ENCODE measurements at regions not wholly inside any gene's neighbourhood (a gene's known extent, or its start where the extent isn't known, plus 50 kb on each side); places are given as distances from the start of the nearest gene placed in this dataset.

DNA sequence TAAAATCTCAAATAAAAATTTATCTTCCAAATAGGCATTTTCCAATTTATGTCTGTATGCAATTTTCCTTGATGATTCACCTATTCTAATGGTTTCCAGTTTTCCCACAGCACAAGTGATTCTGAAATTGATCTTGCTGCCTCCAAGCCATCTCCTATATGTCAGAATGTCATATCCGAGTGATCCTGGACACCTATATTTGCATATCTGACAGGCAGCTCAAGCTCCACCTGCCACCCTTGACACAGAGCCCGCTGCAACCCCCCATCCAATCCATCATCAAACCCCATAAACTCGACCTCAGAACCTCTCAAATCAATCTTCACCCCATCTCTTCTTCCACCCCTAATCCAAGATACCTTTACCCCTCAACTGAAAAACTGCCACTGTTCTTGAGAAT lies 579.5 kb downstream of the EPHB1 start:
- no peak for DNase-seq (ENCODE audit: low spot score in 2 of 2)
- H3K27ac ChIP-seq: no peak overlapping the region
- H3K4me3 ChIP-seq: no peak overlapping the region
- TF ChIP-seq, protein P1, sequence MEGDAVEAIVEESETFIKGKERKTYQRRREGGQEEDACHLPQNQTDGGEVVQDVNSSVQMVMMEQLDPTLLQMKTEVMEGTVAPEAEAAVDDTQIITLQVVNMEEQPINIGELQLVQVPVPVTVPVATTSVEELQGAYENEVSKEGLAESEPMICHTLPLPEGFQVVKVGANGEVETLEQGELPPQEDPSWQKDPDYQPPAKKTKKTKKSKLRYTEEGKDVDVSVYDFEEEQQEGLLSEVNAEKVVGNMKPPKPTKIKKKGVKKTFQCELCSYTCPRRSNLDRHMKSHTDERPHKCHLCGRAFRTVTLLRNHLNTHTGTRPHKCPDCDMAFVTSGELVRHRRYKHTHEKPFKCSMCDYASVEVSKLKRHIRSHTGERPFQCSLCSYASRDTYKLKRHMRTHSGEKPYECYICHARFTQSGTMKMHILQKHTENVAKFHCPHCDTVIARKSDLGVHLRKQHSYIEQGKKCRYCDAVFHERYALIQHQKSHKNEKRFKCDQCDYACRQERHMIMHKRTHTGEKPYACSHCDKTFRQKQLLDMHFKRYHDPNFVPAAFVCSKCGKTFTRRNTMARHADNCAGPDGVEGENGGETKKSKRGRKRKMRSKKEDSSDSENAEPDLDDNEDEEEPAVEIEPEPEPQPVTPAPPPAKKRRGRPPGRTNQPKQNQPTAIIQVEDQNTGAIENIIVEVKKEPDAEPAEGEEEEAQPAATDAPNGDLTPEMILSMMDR (IDR thresholded peaks at IDR 0.05): no peak
- no peaks in the 10 kb centered on the region for H3K4me1 ChIP-seq
- no peaks in the 10 kb centered on the region for H3K9me3 ChIP-seq
- no peaks in the 10 kb centered on the region for H3K27me3 ChIP-seq
- no peaks in the 10 kb centered on the region for H3K36me3 ChIP-seq
- intact Hi-C loops (cut with DNase I): no loop called here

DNA sequence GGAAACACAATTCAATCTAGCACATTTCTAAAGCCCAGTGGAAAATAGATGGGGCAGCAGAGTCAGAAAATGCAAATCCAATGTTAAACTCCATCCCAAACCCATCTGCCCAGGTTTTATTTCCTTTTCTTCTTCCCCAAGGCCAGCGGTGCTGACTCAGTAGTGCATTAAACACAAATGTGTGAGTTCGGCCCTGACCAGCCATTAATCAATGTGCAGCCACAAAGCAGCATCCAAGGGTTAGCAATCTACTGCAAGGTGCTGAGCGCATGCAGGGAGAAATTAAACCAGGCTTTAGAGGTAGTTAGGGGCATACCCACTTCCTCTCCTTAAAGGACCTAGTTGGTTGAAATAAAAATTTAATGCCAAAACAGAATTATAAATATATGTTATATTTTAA lies 583.3 kb upstream of the PPP2R3A start:
- Histone ChIP-seq H3K4me3 (no peak overlapping the region), H3K4me1 (no peaks in the 10 kb centered on the region), H3K9me3 (no peaks in the 10 kb centered on the region), H3K27me3 (no peaks in the 10 kb centered on the region), H3K27ac (no peak overlapping the region), H3K36me3 (no peaks in the 10 kb centered on the region)
- intact Hi-C loops (cut with DNase I): no loop called here
- DNase-seq (ENCODE audit: low spot score in 2 of 2): no peak
- TF ChIP-seq, protein P1 (IDR thresholded peaks at IDR 0.05): no peak

DNA sequence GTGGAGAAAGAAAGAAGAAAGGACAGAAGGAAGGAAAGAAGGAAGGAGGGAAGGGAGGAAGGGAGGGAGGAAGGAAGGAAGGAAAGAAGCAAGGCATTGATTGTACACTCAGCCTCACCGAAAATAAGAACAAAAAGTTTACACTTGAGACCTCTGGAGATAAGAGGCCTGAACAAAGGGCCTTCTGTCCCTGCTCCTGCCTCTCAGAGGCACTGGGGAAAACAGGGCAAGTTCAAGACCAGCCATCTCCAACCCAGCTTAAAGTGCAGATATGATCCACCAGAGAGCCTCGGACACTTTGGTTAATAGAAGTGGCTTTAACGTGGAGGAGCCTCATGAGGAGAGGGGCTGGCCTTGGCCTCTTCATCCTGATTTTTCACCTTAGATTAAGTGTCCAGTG lies 582.9 kb upstream of the PPP2R3A start:
- Histone ChIP-seq H3K4me1 (no peaks in the 10 kb centered on the region), H3K27ac (no peak overlapping the region), H3K36me3 (no peaks in the 10 kb centered on the region), H3K27me3 (no peaks in the 10 kb centered on the region), H3K9me3 (no peaks in the 10 kb centered on the region), H3K4me3 (no peak overlapping the region)
- no peak for DNase-seq (ENCODE audit: low spot score in 2 of 2)
- TF ChIP-seq, protein P1 (IDR thresholded peaks at IDR 0.05): no peak
- intact Hi-C loops (cut with DNase I): no loop called here

DNA sequence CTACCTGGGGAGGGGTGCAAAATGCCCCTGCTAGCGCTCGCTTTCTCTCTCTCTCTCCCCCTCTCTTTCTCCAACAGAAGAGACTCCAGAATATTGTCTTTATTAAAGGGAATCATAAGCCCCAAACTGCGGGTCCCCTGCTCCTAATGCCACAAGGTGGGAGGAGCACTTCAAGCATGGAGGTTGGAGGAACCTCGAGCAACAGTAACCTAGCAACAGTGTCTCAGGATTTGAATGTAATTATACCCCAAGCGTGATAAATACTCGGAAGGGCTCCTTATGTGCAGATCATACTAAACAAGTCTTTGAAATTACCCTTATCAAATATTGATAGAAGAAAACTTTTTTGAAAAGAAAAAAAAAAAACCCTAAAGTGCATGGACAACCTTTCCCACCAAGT lies 582.2 kb upstream of the PPP2R3A start:
- Histone ChIP-seq H3K27me3 (no peaks in the 10 kb centered on the region), H3K4me1 (no peaks in the 10 kb centered on the region), H3K27ac (no peak overlapping the region), H3K9me3 (no peaks in the 10 kb centered on the region), H3K36me3 (no peaks in the 10 kb centered on the region), H3K4me3 (no peak overlapping the region)
- TF ChIP-seq, protein P1 (IDR thresholded peaks at IDR 0.05): no peak
- intact Hi-C loops (cut with DNase I): no loop called here
- no peak for DNase-seq (ENCODE audit: low spot score in 2 of 2)

DNA sequence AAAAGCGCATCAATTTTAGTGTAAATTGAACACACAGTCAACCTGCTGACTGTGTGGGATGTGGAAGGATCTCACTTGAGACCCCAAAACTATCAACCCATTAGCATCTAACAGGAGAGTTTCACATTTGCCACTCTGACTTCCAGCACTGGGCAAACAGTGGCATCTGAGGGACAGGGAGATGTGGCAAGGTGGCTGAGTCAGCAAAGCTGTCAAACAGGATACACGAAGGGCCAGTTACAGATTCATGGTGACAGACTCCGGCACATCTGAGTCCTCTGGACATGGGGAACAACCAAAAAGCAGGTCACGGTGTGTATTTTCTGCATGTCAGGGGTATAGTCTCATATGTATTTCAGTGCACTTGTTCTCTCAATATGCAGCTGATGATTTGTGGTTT lies 573.4 kb upstream of the PPP2R3A start:
- H3K4me1 ChIP-seq: no peaks in the 10 kb centered on the region
- intact Hi-C loops (cut with DNase I): no loop called here
- H3K36me3 ChIP-seq: no peaks in the 10 kb centered on the region
- peaks cover 0 to 27% of the 10 kb centered on the region in 2 donors for H3K9me3 ChIP-seq
- no peak overlapping the region for H3K27ac ChIP-seq
- no peaks in the 10 kb centered on the region for H3K27me3 ChIP-seq
- TF ChIP-seq, protein P1 (IDR thresholded peaks at IDR 0.05): no peak
- no peak overlapping the region for H3K4me3 ChIP-seq
- no peak for DNase-seq (ENCODE audit: low spot score in 2 of 2)

DNA sequence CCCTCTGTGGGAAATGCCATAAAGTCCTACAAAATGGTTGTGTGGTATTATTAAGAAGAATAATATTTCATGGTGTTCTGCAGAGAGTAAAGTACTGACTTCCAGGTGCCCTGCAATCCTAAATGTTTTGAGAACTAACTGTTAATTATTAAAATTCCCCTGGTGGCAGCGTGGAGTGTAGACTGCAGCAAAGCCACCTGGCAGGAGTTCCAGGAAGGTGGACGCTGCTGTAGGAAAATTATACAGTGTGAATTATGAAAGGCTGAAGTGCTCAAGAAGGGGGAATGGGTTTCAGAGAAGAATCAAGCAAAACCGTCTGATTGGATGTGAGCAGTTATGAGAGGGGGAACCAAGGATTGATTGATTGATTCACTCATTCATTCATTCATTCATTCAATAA lies 572.4 kb upstream of the PPP2R3A start:
- Histone ChIP-seq H3K27ac (no peak overlapping the region), H3K4me1 (no peaks in the 10 kb centered on the region), H3K27me3 (no peaks in the 10 kb centered on the region), H3K36me3 (no peaks in the 10 kb centered on the region), H3K9me3 (peaks cover 0 to 27% of the 10 kb centered on the region in 2 donors), H3K4me3 (no peak overlapping the region)
- no peak for DNase-seq (ENCODE audit: low spot score in 2 of 2)
- intact Hi-C loops (cut with DNase I): no loop called here
- TF ChIP-seq, protein P1 (IDR thresholded peaks at IDR 0.05): no peak

Data from ascending aorta (tissue), 2 donors.